ENCODE measurements at regions not wholly inside any gene's neighbourhood (a gene's known extent, or its start where the extent isn't known, plus 50 kb on each side); places are given as distances from the start of the nearest gene placed in this dataset.

GRCh38 chr2:145654746-145655145 lies 1134.8 kb upstream of the ZEB2 start:
- H3K27me3 ChIP-seq (ENCODE audit: control insufficient read depth, insufficient read depth, low read length) = no peaks in the 10 kb centered on the region
- H3K9me3 ChIP-seq (ENCODE audit: control insufficient read depth in 2 of 3, insufficient read depth in 1 of 3, low read length in 3 of 3) = no peaks in the 10 kb centered on the region
- H3K27ac ChIP-seq (ENCODE audit: low read depth in 2 of 2, low read length in 2 of 2) = no peak overlapping the region
- no peaks in the 10 kb centered on the region for H3K4me1 ChIP-seq (ENCODE audit: control insufficient read depth in 2 of 3, insufficient read depth in 2 of 3, low read depth in 1 of 3, low read length in 3 of 3)
- H3K4me3 ChIP-seq (ENCODE audit: low read length in 3 of 3) = no peak overlapping the region
- H3K9ac ChIP-seq (ENCODE audit: low read length in 3 of 3) = no peak overlapping the region
- intact Hi-C loops (cut with DNase I) = no loop called here
- DNase-seq (no peak), FAIRE-seq (no peak)
- TF ChIP-seq CTCF (IDR thresholded peaks at IDR 0.05; ENCODE audit: borderline replicate concordance, extremely low read depth, insufficient read depth) = no peak
- no peaks in the 10 kb centered on the region for H3K36me3 ChIP-seq (ENCODE audit: control insufficient read depth in 2 of 3, insufficient read depth in 3 of 3, low read length in 3 of 3)

- no peak for DNase-seq
- Histone ChIP-seq H3K9me3 (ENCODE audit: control insufficient read depth in 2 of 3, insufficient read depth in 1 of 3, low read length in 3 of 3) (no peaks in the 10 kb centered on the region), H3K4me1 (ENCODE audit: control insufficient read depth in 2 of 3, insufficient read depth in 2 of 3, low read depth in 1 of 3, low read length in 3 of 3) (no peaks in the 10 kb centered on the region), H3K36me3 (ENCODE audit: control insufficient read depth in 2 of 3, insufficient read depth in 3 of 3, low read length in 3 of 3) (no peaks in the 10 kb centered on the region), H3K27me3 (ENCODE audit: control insufficient read depth, insufficient read depth, low read length) (no peaks in the 10 kb centered on the region), H3K9ac (ENCODE audit: low read length in 3 of 3) (no peak overlapping the region), H3K4me3 (ENCODE audit: low read length in 3 of 3) (no peak overlapping the region), H3K27ac (ENCODE audit: low read depth in 2 of 2, low read length in 2 of 2) (no peak overlapping the region)
- TF ChIP-seq CTCF (IDR thresholded peaks at IDR 0.05; ENCODE audit: borderline replicate concordance, extremely low read depth, insufficient read depth) = no peak
- intact Hi-C loops (cut with DNase I) = no loop called here
- no peak for FAIRE-seq
These were observed 1134.2 kb upstream of the ZEB2 start for GRCh38 chr2:145654156-145654555.

- no peak for TF ChIP-seq CTCF (IDR thresholded peaks at IDR 0.05; ENCODE audit: borderline replicate concordance, extremely low read depth, insufficient read depth)
- Histone ChIP-seq H3K9ac (ENCODE audit: low read length in 3 of 3) (no peak overlapping the region), H3K4me3 (ENCODE audit: low read length in 3 of 3) (no peak overlapping the region), H3K36me3 (ENCODE audit: control insufficient read depth in 2 of 3, insufficient read depth in 3 of 3, low read length in 3 of 3) (no peaks in the 10 kb centered on the region), H3K27me3 (ENCODE audit: control insufficient read depth, insufficient read depth, low read length) (no peaks in the 10 kb centered on the region), H3K27ac (ENCODE audit: low read depth in 2 of 2, low read length in 2 of 2) (no peak overlapping the region), H3K4me1 (ENCODE audit: control insufficient read depth in 2 of 3, insufficient read depth in 2 of 3, low read depth in 1 of 3, low read length in 3 of 3) (no peaks in the 10 kb centered on the region), H3K9me3 (ENCODE audit: control insufficient read depth in 2 of 3, insufficient read depth in 1 of 3, low read length in 3 of 3) (no peaks in the 10 kb centered on the region)
- DNase-seq (no peak), FAIRE-seq (no peak)
- intact Hi-C loops (cut with DNase I) = no loop called here
These were observed 1133.6 kb upstream of the ZEB2 start for GRCh38 chr2:145653553-145653952.

All from kidney (tissue), 13 donors.